ENCODE measurements at regions not wholly inside any gene's neighbourhood (a gene's known extent, or its start where the extent isn't known, plus 50 kb on each side); places are given as distances from the start of the nearest gene placed in this dataset.

GRCh38 chr4:24006269-24006668, 116.4 kb upstream of the PPARGC1A start:
- no peak overlapping the region for H3K4me3 ChIP-seq (ENCODE audit: low read depth in 1 of 2, low read length in 2 of 2)
- H3K9me3 ChIP-seq (ENCODE audit: control insufficient read depth in 1 of 2, low read length in 2 of 2), result no peaks in the 10 kb centered on the region
- no peak overlapping the region for H3K27ac ChIP-seq (ENCODE audit: low read length)
- H3K36me3 ChIP-seq (ENCODE audit: control insufficient read depth in 1 of 2, insufficient read depth in 2 of 2, low read length in 2 of 2), result no peaks in the 10 kb centered on the region
- no peaks in the 10 kb centered on the region for H3K27me3 ChIP-seq (ENCODE audit: low read depth, low read length)
- no peaks in the 10 kb centered on the region for H3K4me1 ChIP-seq (ENCODE audit: control insufficient read depth in 1 of 2, insufficient read depth in 2 of 2, low read length in 2 of 2)

DNA sequence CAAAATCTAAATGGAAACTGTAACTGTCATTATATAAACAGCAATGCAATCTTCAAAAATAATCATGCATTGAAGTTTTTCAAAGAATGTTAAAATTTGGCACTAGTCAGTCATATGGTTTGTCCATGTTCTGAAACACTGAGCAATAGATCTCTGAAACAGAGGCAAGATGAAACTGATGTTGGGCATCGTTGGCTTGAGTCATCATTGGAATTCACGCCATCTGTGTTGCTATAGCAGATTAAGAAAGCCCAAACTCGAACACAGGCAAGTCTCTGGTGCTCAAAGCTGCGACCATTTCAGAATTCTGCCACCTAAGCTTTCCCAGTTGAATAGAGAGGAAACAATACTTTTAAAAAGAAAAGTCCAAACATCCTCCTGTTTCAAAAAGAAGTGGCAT, 114.1 kb upstream of the PPARGC1A start:
- Histone ChIP-seq H3K9me3 (ENCODE audit: control insufficient read depth in 1 of 2, low read length in 2 of 2) (no peaks in the 10 kb centered on the region), H3K4me3 (ENCODE audit: low read depth in 1 of 2, low read length in 2 of 2) (no peak overlapping the region), H3K4me1 (ENCODE audit: control insufficient read depth in 1 of 2, insufficient read depth in 2 of 2, low read length in 2 of 2) (no peaks in the 10 kb centered on the region), H3K36me3 (ENCODE audit: control insufficient read depth in 1 of 2, insufficient read depth in 2 of 2, low read length in 2 of 2) (no peaks in the 10 kb centered on the region), H3K27ac (ENCODE audit: low read length) (no peak overlapping the region), H3K27me3 (ENCODE audit: low read depth, low read length) (no peaks in the 10 kb centered on the region)

- H3K27me3 ChIP-seq (ENCODE audit: low read depth, low read length), result no peaks in the 10 kb centered on the region
- H3K27ac ChIP-seq (ENCODE audit: low read length), result no peak overlapping the region
- no peaks in the 10 kb centered on the region for H3K9me3 ChIP-seq (ENCODE audit: control insufficient read depth in 1 of 2, low read length in 2 of 2)
- H3K4me1 ChIP-seq (ENCODE audit: control insufficient read depth in 1 of 2, insufficient read depth in 2 of 2, low read length in 2 of 2), result no peaks in the 10 kb centered on the region
- no peak overlapping the region for H3K4me3 ChIP-seq (ENCODE audit: low read depth in 1 of 2, low read length in 2 of 2)
- H3K36me3 ChIP-seq (ENCODE audit: control insufficient read depth in 1 of 2, insufficient read depth in 2 of 2, low read length in 2 of 2), result no peaks in the 10 kb centered on the region
Measured at GRCh38 chr4:24003496-24003895, 113.6 kb upstream of the PPARGC1A start.

GRCh38 chr4:24002330-24002966, 112.6 kb upstream of the PPARGC1A start:
- no peaks in the 10 kb centered on the region for H3K36me3 ChIP-seq (ENCODE audit: control insufficient read depth in 1 of 2, insufficient read depth in 2 of 2, low read length in 2 of 2)
- H3K4me1 ChIP-seq (ENCODE audit: control insufficient read depth in 1 of 2, insufficient read depth in 2 of 2, low read length in 2 of 2), result no peaks in the 10 kb centered on the region
- H3K27me3 ChIP-seq (ENCODE audit: low read depth, low read length), result no peaks in the 10 kb centered on the region
- H3K27ac ChIP-seq (ENCODE audit: low read length), result no peak overlapping the region
- H3K9me3 ChIP-seq (ENCODE audit: control insufficient read depth in 1 of 2, low read length in 2 of 2), result no peaks in the 10 kb centered on the region
- no peak overlapping the region for H3K4me3 ChIP-seq (ENCODE audit: low read depth in 1 of 2, low read length in 2 of 2)

GRCh38 chr4:24001486-24002329, 111.9 kb upstream of the PPARGC1A start:
- Histone ChIP-seq H3K27ac (ENCODE audit: low read length) (no peak overlapping the region), H3K9me3 (ENCODE audit: control insufficient read depth in 1 of 2, low read length in 2 of 2) (no peaks in the 10 kb centered on the region), H3K4me1 (ENCODE audit: control insufficient read depth in 1 of 2, insufficient read depth in 2 of 2, low read length in 2 of 2) (no peaks in the 10 kb centered on the region), H3K4me3 (ENCODE audit: low read depth in 1 of 2, low read length in 2 of 2) (no peak overlapping the region), H3K36me3 (ENCODE audit: control insufficient read depth in 1 of 2, insufficient read depth in 2 of 2, low read length in 2 of 2) (no peaks in the 10 kb centered on the region), H3K27me3 (ENCODE audit: low read depth, low read length) (no peaks in the 10 kb centered on the region)

DNA sequence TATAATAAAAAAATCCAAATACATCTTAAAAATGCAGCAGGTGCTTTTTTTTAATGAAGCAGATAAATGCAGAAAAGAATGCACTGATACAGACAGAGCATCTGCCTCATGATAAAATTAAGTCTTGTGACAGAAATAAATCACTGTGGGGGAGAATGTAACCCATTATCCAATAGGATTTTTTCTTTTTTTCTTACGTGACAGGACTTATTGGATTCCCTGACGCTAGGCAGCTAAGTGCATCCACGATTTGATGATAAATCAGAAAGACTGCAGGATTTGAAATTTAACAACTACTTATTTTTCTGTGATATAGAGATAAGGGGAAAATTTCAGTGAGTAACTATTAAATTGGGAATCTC, 110.6 kb upstream of the PPARGC1A start:
- H3K4me1 ChIP-seq (ENCODE audit: control insufficient read depth in 1 of 2, insufficient read depth in 2 of 2, low read length in 2 of 2), result no peaks in the 10 kb centered on the region
- no peaks in the 10 kb centered on the region for H3K36me3 ChIP-seq (ENCODE audit: control insufficient read depth in 1 of 2, insufficient read depth in 2 of 2, low read length in 2 of 2)

GRCh38 chr4:23999714-24000469, 110.0 kb upstream of the PPARGC1A start:
- H3K9me3 ChIP-seq (ENCODE audit: control insufficient read depth in 1 of 2, low read length in 2 of 2), result no peaks in the 10 kb centered on the region
- no peaks in the 10 kb centered on the region for H3K27me3 ChIP-seq (ENCODE audit: low read depth, low read length)
- H3K4me3 ChIP-seq (ENCODE audit: low read depth in 1 of 2, low read length in 2 of 2), result no peak overlapping the region

More for the DNA sequence above, 110.6 kb upstream of the PPARGC1A start:
- Histone ChIP-seq H3K27me3 (ENCODE audit: low read depth, low read length) (no peaks in the 10 kb centered on the region), H3K27ac (ENCODE audit: low read length) (no peak overlapping the region), H3K9me3 (ENCODE audit: control insufficient read depth in 1 of 2, low read length in 2 of 2) (no peaks in the 10 kb centered on the region), H3K4me3 (ENCODE audit: low read depth in 1 of 2, low read length in 2 of 2) (no peak overlapping the region)

DNA sequence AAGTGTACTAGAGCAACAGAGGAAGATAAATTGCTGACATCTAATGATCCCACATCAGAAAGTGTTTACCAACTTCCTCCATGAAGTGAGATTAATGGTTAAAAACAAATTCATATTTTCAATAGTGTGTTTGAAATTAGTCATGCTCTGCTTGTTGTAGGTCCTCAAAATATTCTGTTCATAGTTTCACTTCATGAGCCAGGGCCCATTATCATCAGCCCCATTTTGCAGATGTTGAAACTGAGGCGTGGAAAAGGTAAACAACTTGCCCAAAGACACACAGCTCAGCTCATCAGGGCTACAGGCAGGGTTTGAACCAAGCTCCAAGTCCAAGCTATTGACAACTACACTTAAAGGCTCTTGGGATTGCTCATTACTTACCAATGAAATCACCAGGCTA, 103.5 kb upstream of the PPARGC1A start:
- Histone ChIP-seq H3K27me3 (ENCODE audit: low read depth, low read length) (no peaks in the 10 kb centered on the region), H3K27ac (ENCODE audit: low read length) (no peak overlapping the region), H3K36me3 (ENCODE audit: control insufficient read depth in 1 of 2, insufficient read depth in 2 of 2, low read length in 2 of 2) (no peaks in the 10 kb centered on the region), H3K4me3 (ENCODE audit: low read depth in 1 of 2, low read length in 2 of 2) (no peak overlapping the region), H3K9me3 (ENCODE audit: control insufficient read depth in 1 of 2, low read length in 2 of 2) (no peaks in the 10 kb centered on the region), H3K4me1 (ENCODE audit: control insufficient read depth in 1 of 2, insufficient read depth in 2 of 2, low read length in 2 of 2) (no peaks in the 10 kb centered on the region)

More at GRCh38 chr4:23999714-24000469, 110.0 kb upstream of the PPARGC1A start:
- Histone ChIP-seq H3K27ac (ENCODE audit: low read length) (no peak overlapping the region), H3K36me3 (ENCODE audit: control insufficient read depth in 1 of 2, insufficient read depth in 2 of 2, low read length in 2 of 2) (no peaks in the 10 kb centered on the region), H3K4me1 (ENCODE audit: control insufficient read depth in 1 of 2, insufficient read depth in 2 of 2, low read length in 2 of 2) (no peaks in the 10 kb centered on the region)

- no peaks in the 10 kb centered on the region for H3K9me3 ChIP-seq (ENCODE audit: control insufficient read depth in 1 of 2, low read length in 2 of 2)
- no peaks in the 10 kb centered on the region for H3K27me3 ChIP-seq (ENCODE audit: low read depth, low read length)
- no peak overlapping the region for H3K27ac ChIP-seq (ENCODE audit: low read length)
- H3K36me3 ChIP-seq (ENCODE audit: control insufficient read depth in 1 of 2, insufficient read depth in 2 of 2, low read length in 2 of 2), result no peaks in the 10 kb centered on the region
- H3K4me3 ChIP-seq (ENCODE audit: low read depth in 1 of 2, low read length in 2 of 2), result no peak overlapping the region
- no peaks in the 10 kb centered on the region for H3K4me1 ChIP-seq (ENCODE audit: control insufficient read depth in 1 of 2, insufficient read depth in 2 of 2, low read length in 2 of 2)
Measured at GRCh38 chr4:23991444-23991843, 101.6 kb upstream of the PPARGC1A start.

- no peaks in the 10 kb centered on the region for H3K4me1 ChIP-seq (ENCODE audit: control insufficient read depth in 1 of 2, insufficient read depth in 2 of 2, low read length in 2 of 2)
- H3K27ac ChIP-seq (ENCODE audit: low read length), result no peak overlapping the region
- H3K9me3 ChIP-seq (ENCODE audit: control insufficient read depth in 1 of 2, low read length in 2 of 2), result no peaks in the 10 kb centered on the region
- H3K4me3 ChIP-seq (ENCODE audit: low read depth in 1 of 2, low read length in 2 of 2), result no peak overlapping the region
- no peaks in the 10 kb centered on the region for H3K27me3 ChIP-seq (ENCODE audit: low read depth, low read length)
- no peaks in the 10 kb centered on the region for H3K36me3 ChIP-seq (ENCODE audit: control insufficient read depth in 1 of 2, insufficient read depth in 2 of 2, low read length in 2 of 2)
Measured at GRCh38 chr4:23986270-23986669, 96.4 kb upstream of the PPARGC1A start.

- H3K4me1 ChIP-seq (ENCODE audit: control insufficient read depth in 1 of 2, insufficient read depth in 2 of 2, low read length in 2 of 2), result no peaks in the 10 kb centered on the region
- H3K27ac ChIP-seq (ENCODE audit: low read length), result no peak overlapping the region
- H3K9me3 ChIP-seq (ENCODE audit: control insufficient read depth in 1 of 2, low read length in 2 of 2), result no peaks in the 10 kb centered on the region
- H3K4me3 ChIP-seq (ENCODE audit: low read depth in 1 of 2, low read length in 2 of 2), result no peak overlapping the region
- H3K36me3 ChIP-seq (ENCODE audit: control insufficient read depth in 1 of 2, insufficient read depth in 2 of 2, low read length in 2 of 2), result no peaks in the 10 kb centered on the region
- no peaks in the 10 kb centered on the region for H3K27me3 ChIP-seq (ENCODE audit: low read depth, low read length)
Measured at GRCh38 chr4:23981328-23981727, 91.5 kb upstream of the PPARGC1A start.
